ENCODE measurements at regions not wholly inside any gene's neighbourhood (a gene's known extent, or its start where the extent isn't known, plus 50 kb on each side); places are given as distances from the start of the nearest gene placed in this dataset.

GRCh38 chr3:20852712-20853111, 666.7 kb upstream of the SGO1 start:
- TF ChIP-seq, protein P1, sequence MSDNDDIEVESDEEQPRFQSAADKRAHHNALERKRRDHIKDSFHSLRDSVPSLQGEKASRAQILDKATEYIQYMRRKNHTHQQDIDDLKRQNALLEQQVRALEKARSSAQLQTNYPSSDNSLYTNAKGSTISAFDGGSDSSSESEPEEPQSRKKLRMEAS (IDR thresholded peaks at IDR 0.05): no peak
- TF ChIP-seq EZH2 (IDR thresholded peaks at IDR 0.05) (no peak), EZH2phosphoT487 (IDR thresholded peaks at IDR 0.05; ENCODE audit: borderline replicate concordance) (no peak), CTCF (IDR thresholded peaks at IDR 0.05 in 2 of 3, conservative IDR thresholded peaks at IDR 0.05 in 1 of 3; ENCODE audit: borderline replicate concordance in 1 of 3, insufficient read depth in 1 of 3, low read depth in 2 of 3, low read length in 2 of 3) (no peak), YY1 (IDR thresholded peaks at IDR 0.05; ENCODE audit: extremely low read depth, insufficient replicate concordance, low read depth, low read length) (no peak), CEBPB (IDR thresholded peaks at IDR 0.05; ENCODE audit: low read depth) (no peak), SIN3A (IDR thresholded peaks at IDR 0.05; ENCODE audit: low read depth) (no peak)

All from HCT116 (cell line).